Mesenchymal stem cell (in vitro differentiated cells and primary cell): ENCODE measurements at regions not wholly inside any gene's neighbourhood (a gene's known extent, or its start where the extent isn't known, plus 50 kb on each side); places are given as distances from the start of the nearest gene placed in this dataset.

Source experiments
- DNase-seq: peaks from one replicate; pipeline ENCODE4 v3.0.0-alpha.2; 2013
- H2AFZ ChIP-seq: one replicate; pipeline ENCODE4 v1.6.1; 2013; ENCODE audit warnings: low read depth, mild to moderate bottlenecking, control low read depth, inconsistent platforms, low read length, moderate library complexity
- H2AK5ac ChIP-seq: 2 replicates; pipeline ENCODE4 v1.6.1; 2013; ENCODE audit warnings: low read length, moderate library complexity, mild to moderate bottlenecking, inconsistent platforms; ENCODE audit not compliant: severe bottlenecking
- H2BK120ac ChIP-seq: one replicate; pipeline ENCODE4 v1.6.1; 2013; ENCODE audit warnings: low read depth, mild to moderate bottlenecking, inconsistent platforms, low read length, moderate library complexity
- H2BK12ac ChIP-seq, 2 experiments: one replicate each; pipeline ENCODE4 v1.6.1; 2013; ENCODE audit warnings: inconsistent platforms in 2 of 2, low read length in 2 of 2, mild to moderate bottlenecking in 2 of 2, moderate library complexity in 2 of 2, control low read depth in 1 of 2
- H2BK15ac ChIP-seq: one replicate; pipeline ENCODE4 v1.6.1; 2013; ENCODE audit warnings: mild to moderate bottlenecking, low read depth, inconsistent platforms; ENCODE audit not compliant: poor library complexity, severe bottlenecking
- H2BK5ac ChIP-seq: 2 replicates; pipeline ENCODE4 v1.6.1; 2013; ENCODE audit warnings: low read depth, mild to moderate bottlenecking, low read length, control low read depth, inconsistent platforms; ENCODE audit not compliant: poor library complexity, severe bottlenecking
- H3K14ac ChIP-seq, 2 experiments: one replicate each; pipeline ENCODE4 v1.6.1; 2013; ENCODE audit warnings: inconsistent platforms in 2 of 2, low read length in 2 of 2, control low read depth in 1 of 2, mild to moderate bottlenecking in 1 of 2, moderate library complexity in 1 of 2
- H3K18ac ChIP-seq, 2 experiments: one replicate each; pipeline ENCODE4 v1.6.1; 2013; ENCODE audit warnings: inconsistent platforms in 2 of 2, low read length in 2 of 2, control low read depth in 1 of 2, low read depth in 1 of 2, mild to moderate bottlenecking in 1 of 2
- H3K23ac ChIP-seq, 2 experiments: one replicate each; pipeline ENCODE4 v1.6.1; 2013; ENCODE audit warnings: inconsistent platforms in 2 of 2, low read length in 2 of 2, mild to moderate bottlenecking in 2 of 2, moderate library complexity in 2 of 2, control low read depth in 1 of 2
- H3K27ac ChIP-seq: 2 replicates; pipeline ENCODE4 v1.5.1; 2013; ENCODE audit warnings: mild to moderate bottlenecking, moderate library complexity, low read length, control low read depth, inconsistent platforms; ENCODE audit not compliant: poor library complexity, severe bottlenecking
- H3K27me3 ChIP-seq, 2 experiments: 2 replicates each; pipeline versions ENCODE4 v1.6.1 to v1.7.0; 2013; ENCODE audit warnings: low read length in 2 of 2, mild to moderate bottlenecking in 2 of 2, moderate library complexity in 2 of 2, control low read depth in 1 of 2, inconsistent platforms in 1 of 2; ENCODE audit not compliant: control insufficient read depth in 1 of 2, insufficient read depth in 1 of 2
- H3K36me3 ChIP-seq, 2 experiments: 2 replicates each; pipeline versions ENCODE4 v1.6.1 to v1.7.0; 2013; ENCODE audit warnings: low read length in 2 of 2, control low read depth in 1 of 2, inconsistent platforms in 1 of 2, low read depth in 1 of 2, mild to moderate bottlenecking in 1 of 2; ENCODE audit not compliant: insufficient read depth in 2 of 2, control insufficient read depth in 1 of 2
- H3K4ac ChIP-seq, 2 experiments: one replicate each; pipeline ENCODE4 v1.6.1; 2013; ENCODE audit warnings: inconsistent platforms in 2 of 2, low read length in 2 of 2, mild to moderate bottlenecking in 2 of 2, moderate library complexity in 2 of 2, control low read depth in 1 of 2, low read depth in 1 of 2
- H3K4me1 ChIP-seq: 2 replicates; pipeline ENCODE4 v1.6.1; 2013; ENCODE audit warnings: low read depth, low read length, control low read depth; ENCODE audit not compliant: control insufficient read depth, insufficient read depth
- H3K4me2 ChIP-seq: 2 replicates; pipeline ENCODE4 v1.6.1; 2013; ENCODE audit warnings: low read length, mild to moderate bottlenecking, inconsistent platforms; ENCODE audit not compliant: poor library complexity, severe bottlenecking
- H3K4me3 ChIP-seq, 2 experiments: 2 replicates each; pipeline versions ENCODE4 v1.5.1 to v1.7.0; 2013; ENCODE audit warnings: low read length in 2 of 2, mild to moderate bottlenecking in 2 of 2, control low read depth in 1 of 2, low read depth in 1 of 2; ENCODE audit not compliant: insufficient read depth in 1 of 2
- H3K79me1 ChIP-seq: replicated peaks from 2 replicates; pipeline ENCODE4 v1.6.1; 2013; ENCODE audit warnings: mild to moderate bottlenecking, control low read depth, low read length, inconsistent platforms; ENCODE audit not compliant: poor library complexity, severe bottlenecking
- H3K9ac ChIP-seq: 2 replicates; pipeline ENCODE4 v1.7.0; 2013; ENCODE audit warnings: mild to moderate bottlenecking, low read length, moderate library complexity
- H3K9me3 ChIP-seq: 2 replicates; pipeline ENCODE4 v1.7.0; 2013; ENCODE audit warnings: mild to moderate bottlenecking, low read length; ENCODE audit not compliant: control insufficient read depth
- H4K8ac ChIP-seq: one replicate; pipeline ENCODE4 v1.6.1; 2013; ENCODE audit warnings: inconsistent platforms, mild to moderate bottlenecking, low read length, moderate library complexity
- H4K91ac ChIP-seq: one replicate; pipeline ENCODE4 v1.6.1; 2013; ENCODE audit warnings: mild to moderate bottlenecking, low read length, inconsistent platforms
- WGBS: methylation state at CpG from one replicate; pipeline ENCODE4 v1.1.7; 2013; ENCODE audit warnings: mixed read lengths; 5-methylcytosine and 5-hydroxymethylcytosine counted together

DNA sequence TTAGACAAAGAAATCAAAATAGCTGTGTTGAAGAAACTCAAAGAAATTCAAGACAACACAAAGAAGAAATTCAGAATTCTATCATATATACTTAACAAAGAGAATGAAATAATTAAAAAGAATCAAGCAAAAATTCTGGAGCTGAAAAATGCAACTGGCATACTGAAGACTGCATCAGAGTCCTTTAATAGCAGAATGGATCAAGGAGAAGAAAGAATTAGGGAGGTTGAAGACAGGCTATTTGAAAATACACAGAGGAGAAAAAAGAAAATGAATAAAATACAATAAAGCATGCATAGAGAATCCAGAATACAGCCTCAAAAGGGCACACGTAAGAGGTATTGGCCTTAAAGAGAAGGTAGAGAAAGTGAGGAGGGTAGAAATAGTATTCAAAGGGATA is 179.5 kb upstream of the SPIN4 start:
- H3K36me3 ChIP-seq, result no peaks in the 10 kb centered on the region
- H2AK5ac ChIP-seq, result no peak overlapping the region
- no peak overlapping the region for H3K4ac ChIP-seq
- H3K9me3 ChIP-seq, result peaks cover 17% of the 10 kb centered on the region
- no peak overlapping the region for H3K23ac ChIP-seq
- H3K4me3 ChIP-seq, result no peak overlapping the region
- H4K8ac ChIP-seq, result no peak overlapping the region
- no peak overlapping the region for H2AFZ ChIP-seq
- H4K91ac ChIP-seq, result no peak overlapping the region
- no peaks in the 10 kb centered on the region for H3K4me1 ChIP-seq
- H3K18ac ChIP-seq, result no peak overlapping the region
- no peak overlapping the region for H2BK5ac ChIP-seq
- H3K27me3 ChIP-seq, result no peaks in the 10 kb centered on the region
- WGBS, result no CpG with 5 or more reads among the region's 1 CpG
- no peak overlapping the region for H2BK12ac ChIP-seq
- no peak for DNase-seq
- H3K79me1 ChIP-seq, result peaks cover 5% of the 10 kb centered on the region
- H3K14ac ChIP-seq, result no peak overlapping the region
- no peak overlapping the region for H2BK15ac ChIP-seq
- no peak overlapping the region for H3K4me2 ChIP-seq
- H3K27ac ChIP-seq, result no peak overlapping the region
- no peak overlapping the region for H3K9ac ChIP-seq
- H2BK120ac ChIP-seq, result no peak overlapping the region

DNA sequence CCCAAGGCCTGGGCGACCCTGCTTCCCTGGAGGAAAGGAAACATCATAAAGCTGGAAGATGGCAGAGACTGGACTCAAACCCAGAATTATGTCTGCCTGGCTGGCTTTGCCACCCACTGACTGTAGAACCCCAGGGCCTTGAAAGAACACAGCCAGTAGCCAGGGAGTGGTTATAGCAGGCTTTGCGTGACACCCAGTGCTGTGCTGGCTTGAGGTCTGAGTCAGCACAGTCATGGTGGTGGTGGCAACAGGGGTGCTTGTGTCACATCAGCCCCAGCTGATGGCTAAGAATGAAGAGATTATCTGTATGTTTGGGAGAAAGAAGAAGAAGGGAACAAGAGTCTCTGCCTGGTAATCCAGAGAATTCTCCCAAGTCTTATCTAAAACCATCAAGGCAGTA is 178.8 kb upstream of the SPIN4 start:
- peaks cover 5% of the 10 kb centered on the region for H3K79me1 ChIP-seq
- H2BK15ac ChIP-seq, result no peak overlapping the region
- no peak overlapping the region for H2BK120ac ChIP-seq
- H3K4me1 ChIP-seq, result no peaks in the 10 kb centered on the region
- H4K8ac ChIP-seq, result no peak overlapping the region
- H3K4ac ChIP-seq, result no peak overlapping the region
- no peaks in the 10 kb centered on the region for H3K36me3 ChIP-seq
- no peak overlapping the region for H3K4me2 ChIP-seq
- H2AK5ac ChIP-seq, result no peak overlapping the region
- H2BK5ac ChIP-seq, result no peak overlapping the region
- DNase-seq, result no peak
- H3K14ac ChIP-seq, result no peak overlapping the region
- H3K27ac ChIP-seq, result no peak overlapping the region
- H2AFZ ChIP-seq, result no peak overlapping the region
- no peak overlapping the region for H2BK12ac ChIP-seq
- WGBS, result 100% methylated on average over 2 of the region's 2 CpGs
- no peak overlapping the region for H3K23ac ChIP-seq
- H3K18ac ChIP-seq, result no peak overlapping the region
- H3K4me3 ChIP-seq, result no peak overlapping the region
- peaks cover 17% of the 10 kb centered on the region for H3K9me3 ChIP-seq
- H4K91ac ChIP-seq, result no peak overlapping the region
- no peak overlapping the region for H3K9ac ChIP-seq
- no peaks in the 10 kb centered on the region for H3K27me3 ChIP-seq

DNA sequence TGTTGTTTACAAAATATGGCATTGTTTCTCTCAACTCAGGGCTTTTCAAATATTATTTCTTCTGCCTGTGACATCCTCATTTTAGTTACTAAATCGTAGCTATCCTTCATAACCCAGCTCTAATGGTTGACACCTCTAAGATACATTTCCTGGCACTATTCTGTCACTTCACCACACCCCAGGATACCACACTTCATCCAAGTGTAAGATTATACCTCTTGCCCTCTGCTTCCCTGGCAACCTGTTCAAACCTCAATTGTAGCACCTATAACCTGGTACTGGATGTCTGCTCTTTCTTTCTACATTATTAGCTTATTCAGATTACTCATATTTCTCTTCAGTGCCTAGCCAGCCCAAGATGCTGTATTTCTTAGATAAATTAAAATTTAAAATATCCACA is 175.7 kb upstream of the SPIN4 start:
- Histone ChIP-seq H3K36me3 (no peaks in the 10 kb centered on the region), H3K27ac (no peak overlapping the region)
- WGBS, result 55% methylated on average over 1 of the region's 1 CpG

DNA sequence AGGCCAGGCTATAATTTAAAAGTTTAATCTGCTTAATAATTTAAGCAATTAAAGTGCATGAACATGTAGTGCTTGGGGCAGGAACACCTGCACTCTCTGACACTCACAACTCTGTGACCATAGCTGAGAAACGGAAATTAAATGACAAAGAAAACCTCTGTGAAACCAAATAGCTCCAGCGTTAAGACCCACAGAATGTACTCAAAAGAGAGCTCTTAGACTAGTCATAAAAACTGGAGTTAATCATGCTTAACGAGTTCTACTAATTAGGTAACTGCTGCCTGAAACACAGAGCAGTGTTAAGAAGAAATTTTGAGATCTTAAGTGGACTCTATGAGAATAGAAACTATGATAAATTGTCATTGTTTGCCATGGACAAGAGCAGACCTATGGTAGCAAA is 174.4 kb upstream of the SPIN4 start:
- Histone ChIP-seq H2BK120ac (no peak overlapping the region), H3K79me1 (peaks cover 5% of the 10 kb centered on the region)
- WGBS, result 82% methylated on average over 2 of the region's 3 CpGs

More for the DNA sequence above, 175.7 kb upstream of the SPIN4 start:
- H3K4ac ChIP-seq, result no peak overlapping the region
- no peak overlapping the region for H2BK120ac ChIP-seq
- H2BK5ac ChIP-seq, result no peak overlapping the region
- H3K79me1 ChIP-seq, result peaks cover 5% of the 10 kb centered on the region
- H3K9ac ChIP-seq, result no peak overlapping the region
- no peaks in the 10 kb centered on the region for H3K4me1 ChIP-seq
- H3K23ac ChIP-seq, result no peak overlapping the region
- no peak overlapping the region for H3K4me2 ChIP-seq
- H3K27me3 ChIP-seq, result no peaks in the 10 kb centered on the region
- H4K8ac ChIP-seq, result no peak overlapping the region
- H2BK15ac ChIP-seq, result no peak overlapping the region
- H3K18ac ChIP-seq, result no peak overlapping the region
- H2AK5ac ChIP-seq, result no peak overlapping the region
- H3K9me3 ChIP-seq, result peaks cover 17% of the 10 kb centered on the region
- DNase-seq, result no peak
- no peak overlapping the region for H3K4me3 ChIP-seq
- H3K14ac ChIP-seq, result no peak overlapping the region
- no peak overlapping the region for H2BK12ac ChIP-seq
- H2AFZ ChIP-seq, result no peak overlapping the region
- no peak overlapping the region for H4K91ac ChIP-seq

More for the DNA sequence above, 174.4 kb upstream of the SPIN4 start:
- DNase-seq, result no peak
- Histone ChIP-seq H3K27me3 (no peaks in the 10 kb centered on the region), H2BK5ac (no peak overlapping the region), H2BK12ac (no peak overlapping the region), H3K4me2 (no peak overlapping the region), H2AK5ac (no peak overlapping the region), H3K9ac (no peak overlapping the region), H2AFZ (no peak overlapping the region), H3K18ac (no peak overlapping the region), H3K4me3 (no peak overlapping the region), H3K14ac (no peak overlapping the region), H3K36me3 (no peaks in the 10 kb centered on the region), H2BK15ac (no peak overlapping the region), H3K27ac (no peak overlapping the region), H4K8ac (no peak overlapping the region), H3K4ac (no peak overlapping the region), H3K23ac (no peak overlapping the region), H3K9me3 (peaks cover 10% of the 10 kb centered on the region), H3K4me1 (no peaks in the 10 kb centered on the region), H4K91ac (no peak overlapping the region)
